ENCODE measurements at regions not wholly inside any gene's neighbourhood (a gene's known extent, or its start where the extent isn't known, plus 50 kb on each side); places are given as distances from the start of the nearest gene placed in this dataset.

DNA sequence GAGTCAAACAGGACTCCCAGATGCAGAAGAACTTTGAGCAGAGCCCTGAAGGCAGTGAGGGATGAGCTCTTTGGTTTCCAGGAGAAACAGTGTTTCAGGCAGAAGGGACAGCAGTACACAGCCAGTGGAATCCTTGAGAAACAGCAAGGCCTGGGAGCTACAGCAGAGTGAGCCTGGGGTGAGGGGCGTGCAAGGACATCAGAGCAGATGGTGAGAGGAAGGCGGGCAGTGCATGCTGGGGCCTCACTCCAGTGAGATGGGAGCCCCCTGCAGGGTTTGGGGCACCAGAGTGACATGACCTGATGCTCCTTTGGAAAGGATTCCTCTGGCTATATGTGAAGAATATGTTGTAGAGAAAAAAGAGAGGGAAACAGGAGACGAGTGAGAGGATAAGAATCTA is 98.1 kb upstream of the EGFL6 start:
- TF ChIP-seq, protein P1, sequence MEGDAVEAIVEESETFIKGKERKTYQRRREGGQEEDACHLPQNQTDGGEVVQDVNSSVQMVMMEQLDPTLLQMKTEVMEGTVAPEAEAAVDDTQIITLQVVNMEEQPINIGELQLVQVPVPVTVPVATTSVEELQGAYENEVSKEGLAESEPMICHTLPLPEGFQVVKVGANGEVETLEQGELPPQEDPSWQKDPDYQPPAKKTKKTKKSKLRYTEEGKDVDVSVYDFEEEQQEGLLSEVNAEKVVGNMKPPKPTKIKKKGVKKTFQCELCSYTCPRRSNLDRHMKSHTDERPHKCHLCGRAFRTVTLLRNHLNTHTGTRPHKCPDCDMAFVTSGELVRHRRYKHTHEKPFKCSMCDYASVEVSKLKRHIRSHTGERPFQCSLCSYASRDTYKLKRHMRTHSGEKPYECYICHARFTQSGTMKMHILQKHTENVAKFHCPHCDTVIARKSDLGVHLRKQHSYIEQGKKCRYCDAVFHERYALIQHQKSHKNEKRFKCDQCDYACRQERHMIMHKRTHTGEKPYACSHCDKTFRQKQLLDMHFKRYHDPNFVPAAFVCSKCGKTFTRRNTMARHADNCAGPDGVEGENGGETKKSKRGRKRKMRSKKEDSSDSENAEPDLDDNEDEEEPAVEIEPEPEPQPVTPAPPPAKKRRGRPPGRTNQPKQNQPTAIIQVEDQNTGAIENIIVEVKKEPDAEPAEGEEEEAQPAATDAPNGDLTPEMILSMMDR (conservative IDR thresholded peaks at IDR 0.05; ENCODE audit: low read length): no peak
- no peak for TF ChIP-seq EZH2phosphoT487 (IDR thresholded peaks at IDR 0.05; ENCODE audit: borderline replicate concordance)

Data from Loucy (cell line).